Lower leg skin (tissue), 4 donors: ENCODE measurements at regions not wholly inside any gene's neighbourhood (a gene's known extent, or its start where the extent isn't known, plus 50 kb on each side); places are given as distances from the start of the nearest gene placed in this dataset.

Experiments used
- DNase-seq, 2 donors: peaks; one replicate each; pipeline ENCODE4 v3.0.0-alpha.2; 2019; ENCODE audit warnings: low spot score in 2 of 2
- H3K4me3 ChIP-seq: fragments of 200-600 bp; sonication (generic); 2 replicates; pipeline ENCODE4 v1.5.1; 2017; ENCODE audit warnings: mild to moderate bottlenecking, low read depth; ENCODE audit not compliant: poor library complexity, severe bottlenecking
- CTCF ChIP-seq, 3 donors: fragments of 450-650 bp; IDR thresholded peaks; one replicate each; pipeline ENCODE4 v1.5.1; 2016; ENCODE audit warnings: antibody characterized with exemption in 3 of 3, mild to moderate bottlenecking in 3 of 3, moderate library complexity in 2 of 3
- POLR2A ChIP-seq, 2 donors: fragments of 450-650 bp; IDR thresholded peaks; one replicate each; pipeline ENCODE4 v1.6.1; 2016 to 2017; ENCODE audit warnings: antibody characterized with exemption in 2 of 2, mild to moderate bottlenecking in 1 of 2, moderate library complexity in 1 of 2
- WGBS, 2 donors: methylation state at CpG; one replicate each; pipeline ENCODE4 v1.1.5; 2018; 5-methylcytosine and 5-hydroxymethylcytosine counted together
- intact Hi-C: fragments of 100-400 bp; cut with DNase I; formaldehyde crosslinking; loops from one replicate; pipeline ENCODE4 v1.15.0; 2023; ENCODE audit warnings: low total_unique reads

GRCh38 chr15:53009093-53009492 is 219.0 kb upstream of the ONECUT1 start:
- intact Hi-C loops: no loop called here
- no peak overlapping the region for H3K4me3 ChIP-seq
- TF ChIP-seq CTCF (IDR thresholded peaks at IDR 0.05) (no peak), POLR2A (IDR thresholded peaks at IDR 0.05) (no peak)
- 72 to 81% methylated on average over 1 of the region's 1 CpG for WGBS, 2 donors
- no peak for DNase-seq

- 44 to 56% methylated on average over 4 of the region's 4 CpGs for WGBS, 2 donors
- intact Hi-C loops: no loop called here
- DNase-seq: no peak
- H3K4me3 ChIP-seq: no peak overlapping the region
- TF ChIP-seq CTCF (IDR thresholded peaks at IDR 0.05) (no peak), POLR2A (IDR thresholded peaks at IDR 0.05) (no peak)
Observed at GRCh38 chr15:53000409-53000808, 210.3 kb upstream of the ONECUT1 start.

- TF ChIP-seq CTCF (IDR thresholded peaks at IDR 0.05): no peak
- no peak for TF ChIP-seq POLR2A (IDR thresholded peaks at IDR 0.05)
- intact Hi-C loops: no loop called here
Observed at GRCh38 chr15:52997123-52997522, 207.0 kb upstream of the ONECUT1 start.

GRCh38 chr15:52994290-52994689 is 204.2 kb upstream of the ONECUT1 start:
- TF ChIP-seq POLR2A (IDR thresholded peaks at IDR 0.05) (no peak), CTCF (IDR thresholded peaks at IDR 0.05) (no peak)
- intact Hi-C loops: no loop called here
- no peak overlapping the region for H3K4me3 ChIP-seq
- WGBS, 2 donors: 82 to 87% methylated on average over 1 of the region's 1 CpG
- DNase-seq: no peak

More at GRCh38 chr15:52997123-52997522, 207.0 kb upstream of the ONECUT1 start:
- no peak overlapping the region for H3K4me3 ChIP-seq
- DNase-seq: no peak

- no peak for TF ChIP-seq CTCF (IDR thresholded peaks at IDR 0.05)
- TF ChIP-seq POLR2A (IDR thresholded peaks at IDR 0.05): no peak
- H3K4me3 ChIP-seq: no peak overlapping the region
- intact Hi-C loops: no loop called here
- no peak for DNase-seq
- WGBS, 2 donors: 71 to 74% methylated on average over 3 of the region's 3 CpGs
Observed at GRCh38 chr15:52984507-52984906, 194.4 kb upstream of the ONECUT1 start.

- TF ChIP-seq POLR2A (IDR thresholded peaks at IDR 0.05): no peak
- no peak for TF ChIP-seq CTCF (IDR thresholded peaks at IDR 0.05)
- H3K4me3 ChIP-seq: no peak overlapping the region
- 74% methylated on average over 3 of the region's 3 CpGs for WGBS, 2 donors
- intact Hi-C loops: no loop called here
- DNase-seq: no peak
Observed at GRCh38 chr15:52980446-52980845, 190.3 kb upstream of the ONECUT1 start.
